H1 (cell line): ENCODE measurements at regions not wholly inside any gene's neighbourhood (a gene's known extent, or its start where the extent isn't known, plus 50 kb on each side); places are given as distances from the start of the nearest gene placed in this dataset.

Experiments
- CTCF ChIA-PET: fragments of 300-600 bp; sonication (Branson Sonifier 250); formaldehyde crosslinking; loops from one replicate; lab custom pipeline; 2021; ENCODE audit not compliant: partially characterized antibody; lab: Charles Lee
- POLR2A ChIA-PET: fragments of 300-600 bp; sonication (Branson Sonifier 250); formaldehyde crosslinking; loops from one replicate; lab custom pipeline; 2021; ENCODE audit warnings: inconsistent platforms; ENCODE audit not compliant: partially characterized antibody; lab: Charles Lee
- DNase-seq, 2 experiments: peaks; one replicate each; pipeline versions ENCODE4 v3.0.0 to v3.0.0-alpha.2; 2010 to 2022; ENCODE audit warnings: low spot score in 2 of 2, low read depth in 1 of 2, mixed read lengths in 1 of 2
- FAIRE-seq: peaks from 2 replicates; lab custom pipeline; 2011; peaks lifted over from hg19 to GRCh38; lab: Jason Lieb, UNC
- H2AFZ ChIP-seq: 2 replicates; pipeline ENCODE4 v1.8.1; 2012; ENCODE audit warnings: low read length, inconsistent platforms
- H2AK5ac ChIP-seq: 2 replicates; pipeline ENCODE4 v1.6.1; 2013; ENCODE audit warnings: low read depth, low read length
- H2BK120ac ChIP-seq: replicated peaks from 2 replicates; pipeline ENCODE3; 2013; ENCODE audit warnings: low read depth, low read length, inconsistent platforms
- H2BK12ac ChIP-seq: 2 replicates; pipeline ENCODE4 v1.6.1; 2013; ENCODE audit warnings: low read depth, low read length
- H2BK15ac ChIP-seq: 2 replicates; pipeline ENCODE4 v1.6.1; 2013; ENCODE audit warnings: low read length
- H2BK20ac ChIP-seq: 2 replicates; pipeline ENCODE4 v1.6.1; 2013; ENCODE audit warnings: low read length
- H2BK5ac ChIP-seq: 2 replicates; pipeline ENCODE4 v1.6.1; 2013; ENCODE audit warnings: low read depth, low read length
- H3K14ac ChIP-seq: 2 replicates; pipeline ENCODE4 v1.6.1; 2013; ENCODE audit warnings: inconsistent platforms; ENCODE audit not compliant: insufficient read length
- H3K18ac ChIP-seq: 2 replicates; pipeline ENCODE4 v1.6.1; 2013; ENCODE audit warnings: low read length; ENCODE audit errors: extremely low read depth
- H3K23ac ChIP-seq: 2 replicates; pipeline ENCODE4 v1.6.1; 2013; ENCODE audit warnings: inconsistent platforms; ENCODE audit not compliant: insufficient read length
- H3K23me2 ChIP-seq: 2 replicates; pipeline ENCODE4 v1.6.1; 2013; ENCODE audit warnings: low read depth, low read length
- H3K27ac ChIP-seq: 2 replicates; pipeline ENCODE4 v1.6.1; 2011; ENCODE audit warnings: low read depth, low read length, inconsistent platforms
- H3K27me3 ChIP-seq, 4 experiments: replicated peaks in 1 of 4; 1 replicate in 1 of 4; 2 replicates in 3 of 4; pipeline versions ENCODE4 v1.6.1 to v1.8.1; 2011 to 2013; ENCODE audit warnings: low read length in 3 of 4, mild to moderate bottlenecking in 3 of 4, inconsistent platforms in 2 of 4, mixed read lengths in 2 of 4, moderate library complexity in 1 of 4; ENCODE audit not compliant: control insufficient read depth in 3 of 4, insufficient read depth in 3 of 4; ENCODE audit errors: extremely low read depth in 1 of 4
- H3K36me3 ChIP-seq, 4 experiments: 2 replicates each; pipeline versions ENCODE4 v1.6.1 to v1.8.1; 2011 to 2013; ENCODE audit warnings: mild to moderate bottlenecking in 4 of 4, low read length in 3 of 4, moderate library complexity in 2 of 4, control low read depth in 1 of 4, inconsistent platforms in 1 of 4; ENCODE audit not compliant: insufficient read depth in 4 of 4, control insufficient read depth in 2 of 4
- H3K4ac ChIP-seq: replicated peaks from 2 replicates; pipeline ENCODE3; 2013; ENCODE audit warnings: low read length, low read depth, mixed read lengths, inconsistent platforms; ENCODE audit not compliant: insufficient read length
- H3K4me1 ChIP-seq, 4 experiments: replicated peaks in 1 of 4; 1 replicate in 1 of 4; 2 replicates in 3 of 4; pipeline versions ENCODE4 v1.6.1 to v1.8.1; 2011 to 2013; ENCODE audit warnings: low read length in 3 of 4, inconsistent platforms in 2 of 4, mixed read lengths in 1 of 4; ENCODE audit not compliant: insufficient read depth in 4 of 4, control insufficient read depth in 3 of 4
- H3K4me2 ChIP-seq, 2 experiments: 2 replicates each; pipeline versions ENCODE4 v1.6.1 to v1.8.1; 2011 to 2013; ENCODE audit warnings: low read depth in 2 of 2, low read length in 2 of 2, control low read depth in 1 of 2, inconsistent platforms in 1 of 2, mild to moderate bottlenecking in 1 of 2; ENCODE audit not compliant: insufficient read depth in 1 of 2
- H3K4me3 ChIP-seq, 4 experiments: fragments of 200-600, 300-600 bp in 1 of 4; sonication (generic), shearing (Covaris generic), sonication (Bioruptor Twin) in 1 of 4; 2 replicates each; pipeline versions ENCODE4 v1.5.1 to v1.8.1; 2011 to 2016; ENCODE audit warnings: low read length in 4 of 4, low read depth in 3 of 4, control low read depth in 2 of 4, inconsistent platforms in 2 of 4, mild to moderate bottlenecking in 2 of 4, mixed read lengths in 1 of 4, moderate library complexity in 1 of 4; ENCODE audit not compliant: insufficient read depth in 2 of 4; ENCODE audit errors: extremely low read depth in 1 of 4
- H3K56ac ChIP-seq: replicated peaks from 2 replicates; pipeline ENCODE3; 2013; ENCODE audit warnings: low read depth, mild to moderate bottlenecking, mixed read lengths, low read length, inconsistent platforms; ENCODE audit not compliant: insufficient read length
- H3K79me1 ChIP-seq: 2 replicates; pipeline ENCODE4 v1.6.1; 2013; ENCODE audit warnings: low read depth, low read length, control low read depth
- H3K79me2 ChIP-seq, 2 experiments: 2 replicates each; pipeline versions ENCODE4 v1.6.1 to v1.8.1; 2012 to 2013; ENCODE audit warnings: low read length in 2 of 2, mild to moderate bottlenecking in 2 of 2, inconsistent platforms in 1 of 2; ENCODE audit not compliant: insufficient read depth in 2 of 2, control insufficient read depth in 1 of 2
- H3K9ac ChIP-seq, 4 experiments: replicated peaks in 1 of 4; 1 replicate in 1 of 4; 2 replicates in 3 of 4; pipeline versions ENCODE4 v1.6.1 to v1.8.1; 2011 to 2013; ENCODE audit warnings: low read depth in 3 of 4, low read length in 3 of 4, control low read depth in 2 of 4, mild to moderate bottlenecking in 2 of 4, moderate library complexity in 2 of 4, inconsistent platforms in 1 of 4; ENCODE audit errors: extremely low read depth in 1 of 4
- H3K9me3 ChIP-seq, 2 experiments: 2 replicates each; pipeline versions ENCODE4 v1.6.1 to v1.8.1; 2012 to 2013; ENCODE audit warnings: mild to moderate bottlenecking in 2 of 2, moderate library complexity in 2 of 2, control low read depth in 1 of 2, inconsistent platforms in 1 of 2, low read depth in 1 of 2, low read length in 1 of 2, mixed read lengths in 1 of 2; ENCODE audit not compliant: insufficient read depth in 2 of 2
- H4K20me1 ChIP-seq, 2 experiments: replicated peaks in 1 of 2; 2 replicates each; pipeline versions ENCODE3 to v1.8.1; 2011 to 2013; ENCODE audit warnings: inconsistent platforms in 2 of 2, low read length in 2 of 2, mild to moderate bottlenecking in 1 of 2; ENCODE audit not compliant: insufficient read depth in 2 of 2, control insufficient read depth in 1 of 2
- H4K5ac ChIP-seq: 2 replicates; pipeline ENCODE4 v1.6.1; 2013; ENCODE audit warnings: low read length, low read depth, mixed read lengths, inconsistent platforms; ENCODE audit not compliant: insufficient read length
- H4K8ac ChIP-seq: 2 replicates; pipeline ENCODE4 v1.8.0; 2013; ENCODE audit warnings: mild to moderate bottlenecking, moderate library complexity, low read length, inconsistent platforms; ENCODE audit not compliant: insufficient read depth; ENCODE audit errors: extremely low read depth
- H4K91ac ChIP-seq: replicated peaks from 2 replicates; pipeline ENCODE3; 2013; ENCODE audit warnings: low read length, mixed read lengths, inconsistent platforms; ENCODE audit not compliant: insufficient read length
- BRCA1 ChIP-seq: IDR thresholded peaks from 2 replicates; pipeline ENCODE4 v1.6.1; 2012; ENCODE audit warnings: low read depth, low read length, improper control_type of control experiment
- CEBPB ChIP-seq: IDR thresholded peaks from 2 replicates; pipeline ENCODE4 v1.6.1; 2012; ENCODE audit warnings: low read depth, low read length
- HDAC6 ChIP-seq: IDR thresholded peaks from one replicate; pipeline ENCODE4 v1.7.1; 2012; ENCODE audit warnings: low read depth, mild to moderate bottlenecking, inconsistent platforms, low read length, moderate library complexity
- SIRT6 ChIP-seq: IDR thresholded peaks from one replicate; pipeline ENCODE4 v1.7.1; 2012; ENCODE audit warnings: low read length, inconsistent platforms
- TAF7 ChIP-seq: optimal IDR thresholded peaks from 2 replicates; pipeline ENCODE3; 2011; ENCODE audit warnings: low read depth, mild to moderate bottlenecking, inconsistent platforms, low read length, moderate library complexity, borderline replicate concordance
- WGBS, 2 experiments: shearing (Covaris generic) in 1 of 2; methylation state at CpG; one replicate each; pipeline versions ENCODE4 v1.1.6 to v1.1.7; 2013 to 2015; ENCODE audit warnings: low lambda C conversion rate in 2 of 2, mixed read lengths in 2 of 2, inconsistent platforms in 1 of 2, low coverage in 1 of 2, missing lambda C conversion rate in 1 of 2; ENCODE audit not compliant: insufficient replicate concordance in 2 of 2, insufficient coverage in 1 of 2, insufficient read length in 1 of 2; ENCODE audit errors: extremely low coverage in 1 of 2, missing lambda C conversion rate in 1 of 2; 5-methylcytosine and 5-hydroxymethylcytosine counted together
- TF ChIP-seq, protein P1 (sequence below), 3 experiments: IDR thresholded peaks; 1 replicate in 2 of 3; 2 replicates in 1 of 3; pipeline versions ENCODE4 v1.5.1 to v1.6.1; 2011; ENCODE audit warnings: low read length in 3 of 3, mild to moderate bottlenecking in 3 of 3, inconsistent platforms in 2 of 3, low read depth in 1 of 3, moderate library complexity in 1 of 3; ENCODE audit not compliant: insufficient read depth in 1 of 3; ENCODE audit errors: control extremely low read depth in 1 of 3

DNA sequence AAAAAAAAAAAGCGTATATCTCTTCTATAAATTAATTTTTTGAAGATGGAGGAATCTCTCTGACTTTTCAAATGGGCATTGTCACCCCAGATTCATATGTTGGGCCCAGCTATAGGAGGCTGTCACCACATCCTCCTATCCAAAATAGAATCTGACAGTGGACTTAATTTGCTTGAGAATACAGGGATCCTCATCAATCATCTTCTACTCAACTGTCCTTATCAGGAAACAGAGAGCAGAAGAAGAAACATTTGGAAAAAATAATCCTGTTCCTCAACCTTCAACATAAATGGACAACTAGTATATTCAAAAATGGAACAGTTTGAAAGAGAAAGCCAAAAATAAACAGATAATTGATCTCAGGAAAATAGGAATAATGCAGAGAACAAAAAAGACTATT, 725.4 kb upstream of the INTU start:
- TF ChIP-seq HDAC6 (no peak), CEBPB (no peak), BRCA1 (no peak), SIRT6 (no peak), TAF7 (no peak)
- TF ChIP-seq, protein P1, sequence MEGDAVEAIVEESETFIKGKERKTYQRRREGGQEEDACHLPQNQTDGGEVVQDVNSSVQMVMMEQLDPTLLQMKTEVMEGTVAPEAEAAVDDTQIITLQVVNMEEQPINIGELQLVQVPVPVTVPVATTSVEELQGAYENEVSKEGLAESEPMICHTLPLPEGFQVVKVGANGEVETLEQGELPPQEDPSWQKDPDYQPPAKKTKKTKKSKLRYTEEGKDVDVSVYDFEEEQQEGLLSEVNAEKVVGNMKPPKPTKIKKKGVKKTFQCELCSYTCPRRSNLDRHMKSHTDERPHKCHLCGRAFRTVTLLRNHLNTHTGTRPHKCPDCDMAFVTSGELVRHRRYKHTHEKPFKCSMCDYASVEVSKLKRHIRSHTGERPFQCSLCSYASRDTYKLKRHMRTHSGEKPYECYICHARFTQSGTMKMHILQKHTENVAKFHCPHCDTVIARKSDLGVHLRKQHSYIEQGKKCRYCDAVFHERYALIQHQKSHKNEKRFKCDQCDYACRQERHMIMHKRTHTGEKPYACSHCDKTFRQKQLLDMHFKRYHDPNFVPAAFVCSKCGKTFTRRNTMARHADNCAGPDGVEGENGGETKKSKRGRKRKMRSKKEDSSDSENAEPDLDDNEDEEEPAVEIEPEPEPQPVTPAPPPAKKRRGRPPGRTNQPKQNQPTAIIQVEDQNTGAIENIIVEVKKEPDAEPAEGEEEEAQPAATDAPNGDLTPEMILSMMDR (IDR thresholded peaks at IDR 0.05; ENCODE audit: control extremely low read depth in 1 of 3, insufficient read depth in 1 of 3, low read depth in 1 of 3, low read length in 3 of 3): no peak
- H4K20me1 ChIP-seq: no peaks in the 10 kb centered on the region
- no peak overlapping the region for H3K4ac ChIP-seq
- no peak overlapping the region for H3K14ac ChIP-seq
- no peak overlapping the region for H2BK5ac ChIP-seq
- no peaks in the 10 kb centered on the region for H3K4me1 ChIP-seq
- no peaks in the 10 kb centered on the region for H3K79me1 ChIP-seq
- POLR2A ChIA-PET: no interaction called here
- H3K36me3 ChIP-seq: no peaks in the 10 kb centered on the region
- no peak overlapping the region for H4K5ac ChIP-seq
- DNase-seq: no peak
- H3K27me3 ChIP-seq: peaks cover 0 to 1% (median 0%) of the 10 kb centered on the region in 4 experiments; a peak in 1 of 7 replicates
- no peak overlapping the region for H2AK5ac ChIP-seq
- H3K79me2 ChIP-seq: no peaks in the 10 kb centered on the region
- no peak overlapping the region for H3K27ac ChIP-seq
- no peak overlapping the region for H4K8ac ChIP-seq
- H3K9ac ChIP-seq: no peak overlapping the region
- no peak overlapping the region for H2BK20ac ChIP-seq
- H3K23ac ChIP-seq: no peak overlapping the region
- no peak overlapping the region for H2AFZ ChIP-seq
- H2BK15ac ChIP-seq: no peak overlapping the region
- FAIRE-seq: no peak
- H4K91ac ChIP-seq: no peak overlapping the region
- no peaks in the 10 kb centered on the region for H3K9me3 ChIP-seq
- no peak overlapping the region for H3K18ac ChIP-seq
- CTCF ChIA-PET: interaction anchor here (0.6 to 1.6 kb wide), 2 partner anchors 359 to 493 kb away, joined by 3 to 4 read pairs; no protein-coding TSS in a partner anchor
- no peak overlapping the region for H2BK120ac ChIP-seq
- H3K4me2 ChIP-seq: no peak overlapping the region
- H3K56ac ChIP-seq: no peak overlapping the region
- H2BK12ac ChIP-seq: no peak overlapping the region
- H3K4me3 ChIP-seq: no peak overlapping the region
- WGBS, 2 experiments: no CpG with 5 or more reads among the region's 1 CpG
- no peaks in the 10 kb centered on the region for H3K23me2 ChIP-seq
